Esophagus squamous epithelium (tissue), 5 donors: ENCODE measurements at regions not wholly inside any gene's neighbourhood (a gene's known extent, or its start where the extent isn't known, plus 50 kb on each side); places are given as distances from the start of the nearest gene placed in this dataset.

Source experiments
- DNase-seq: peaks from one replicate; lab custom pipeline; 2025; lab: John Stamatoyannopoulos, UW
- H3K27ac ChIP-seq, 4 donors: fragments of 200-600 bp; sonication (generic); one replicate each; pipeline ENCODE4 v1.5.1; 2016 to 2019; ENCODE audit warnings: mild to moderate bottlenecking in 1 of 4
- H3K27me3 ChIP-seq, 4 donors: fragments of 200-600 bp; sonication (generic); 1 replicate in 3 of 4; 2 replicates in 1 of 4; pipeline versions ENCODE4 v1.5.1 to v1.6.0; 2017 to 2021; ENCODE audit warnings: antibody characterized with exemption in 1 of 4
- H3K36me3 ChIP-seq, 3 donors: fragments of 200-600 bp; sonication (generic); one replicate each; pipeline ENCODE4 v1.5.1; 2016 to 2019
- H3K4me1 ChIP-seq, 3 donors: fragments of 200-600 bp; sonication (generic); one replicate each; pipeline ENCODE4 v1.5.1; 2017 to 2019
- H3K4me3 ChIP-seq, 4 donors: fragments of 200-600 bp; sonication (generic); 1 replicate in 3 of 4; 2 replicates in 1 of 4; pipeline ENCODE4 v1.5.1; 2016 to 2019; ENCODE audit warnings: mild to moderate bottlenecking in 2 of 4, moderate library complexity in 1 of 4
- H3K9me3 ChIP-seq, 3 donors: fragments of 200-600 bp; sonication (generic); one replicate each; pipeline ENCODE4 v1.5.1; 2016 to 2019
- POLR2A ChIP-seq, 4 donors: fragments of 450-650 bp; IDR thresholded peaks; one replicate each; pipeline ENCODE4 v1.6.1; 2017; ENCODE audit warnings: antibody characterized with exemption in 4 of 4, mild to moderate bottlenecking in 4 of 4, moderate library complexity in 3 of 4
- WGBS, 2 donors: methylation state at CpG; one replicate each; pipeline ENCODE4 v1.1.5; 2018; 5-methylcytosine and 5-hydroxymethylcytosine counted together
- intact Hi-C: fragments of 100-400 bp; cut with DNase I; formaldehyde crosslinking; loops from one replicate; pipeline ENCODE4 v1.15.0; 2022
- TF ChIP-seq, protein P1 (sequence below), 6 experiments: fragments of 450-650 bp in 4 of 6; fragments of 200-600 bp in 2 of 6; sonication (generic) in 2 of 6; IDR thresholded peaks; one replicate each; pipeline ENCODE4 v1.5.1; 2016 to 2019; ENCODE audit warnings: antibody characterized with exemption in 6 of 6, mild to moderate bottlenecking in 4 of 6, moderate library complexity in 4 of 6
- donor health status: DM: yes; HTN: yes; CAD: no.

DNA sequence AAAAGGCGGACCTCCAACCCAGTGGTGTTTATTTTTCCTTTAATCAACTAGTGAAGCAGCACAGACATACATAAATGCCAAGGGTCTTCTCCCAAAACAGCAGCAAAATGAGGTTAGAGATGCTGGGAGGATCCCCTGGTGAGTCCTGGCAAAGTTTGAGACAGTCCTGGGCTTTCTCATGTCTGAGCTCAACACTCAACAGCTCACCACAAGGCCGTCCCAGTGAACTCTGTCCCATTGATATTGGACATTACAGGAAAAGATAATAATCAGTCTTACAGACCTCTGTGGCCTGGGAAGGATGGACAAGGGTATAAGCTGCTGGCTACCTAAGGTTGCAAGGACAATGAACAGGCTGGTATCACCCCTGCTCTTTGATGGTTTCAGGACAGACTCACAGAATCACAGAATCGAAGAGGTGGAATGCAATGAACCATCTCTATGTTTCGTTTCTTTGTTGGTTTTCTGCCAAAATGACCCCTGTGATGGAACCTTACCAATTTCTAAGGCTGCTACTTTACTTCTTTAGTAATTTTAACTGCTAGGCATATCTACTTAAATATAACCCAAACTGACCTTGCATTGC lies 551.8 kb downstream of the RAB28 start:
- TF ChIP-seq POLR2A (IDR thresholded peaks at IDR 0.05): no peak
- TF ChIP-seq, protein P1, sequence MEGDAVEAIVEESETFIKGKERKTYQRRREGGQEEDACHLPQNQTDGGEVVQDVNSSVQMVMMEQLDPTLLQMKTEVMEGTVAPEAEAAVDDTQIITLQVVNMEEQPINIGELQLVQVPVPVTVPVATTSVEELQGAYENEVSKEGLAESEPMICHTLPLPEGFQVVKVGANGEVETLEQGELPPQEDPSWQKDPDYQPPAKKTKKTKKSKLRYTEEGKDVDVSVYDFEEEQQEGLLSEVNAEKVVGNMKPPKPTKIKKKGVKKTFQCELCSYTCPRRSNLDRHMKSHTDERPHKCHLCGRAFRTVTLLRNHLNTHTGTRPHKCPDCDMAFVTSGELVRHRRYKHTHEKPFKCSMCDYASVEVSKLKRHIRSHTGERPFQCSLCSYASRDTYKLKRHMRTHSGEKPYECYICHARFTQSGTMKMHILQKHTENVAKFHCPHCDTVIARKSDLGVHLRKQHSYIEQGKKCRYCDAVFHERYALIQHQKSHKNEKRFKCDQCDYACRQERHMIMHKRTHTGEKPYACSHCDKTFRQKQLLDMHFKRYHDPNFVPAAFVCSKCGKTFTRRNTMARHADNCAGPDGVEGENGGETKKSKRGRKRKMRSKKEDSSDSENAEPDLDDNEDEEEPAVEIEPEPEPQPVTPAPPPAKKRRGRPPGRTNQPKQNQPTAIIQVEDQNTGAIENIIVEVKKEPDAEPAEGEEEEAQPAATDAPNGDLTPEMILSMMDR (IDR thresholded peaks at IDR 0.05): no peak
- no peak overlapping the region for H3K4me3 ChIP-seq
- WGBS, 2 donors: 64 to 70% methylated on average over 2 to 4 of the region's 4 CpGs

DNA sequence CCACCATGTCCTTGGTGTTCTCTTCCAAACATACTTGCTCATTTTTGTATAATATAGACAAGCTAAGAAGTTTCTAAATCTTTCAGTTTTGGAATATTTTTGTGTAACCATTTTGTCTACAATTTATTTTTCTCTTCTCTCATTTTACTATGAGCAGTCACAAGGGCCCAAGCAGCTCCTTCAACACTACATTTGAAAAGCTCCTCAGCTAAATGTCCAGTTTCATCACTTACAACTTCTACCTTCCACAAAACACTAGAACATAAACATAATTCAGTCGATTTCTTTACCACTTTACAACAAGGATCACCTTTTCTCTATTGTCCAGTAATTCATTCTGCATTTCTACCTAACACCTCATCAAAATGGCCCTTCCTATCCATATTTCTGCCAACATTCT lies 554.4 kb downstream of the RAB28 start:
- no peak for DNase-seq
- no peak overlapping the region for H3K4me3 ChIP-seq
- no peaks in the 10 kb centered on the region for H3K27me3 ChIP-seq
- WGBS, 2 donors: 66 to 67% methylated on average over 1 of the region's 1 CpG
- intact Hi-C loops: no loop called here
- no peaks in the 10 kb centered on the region for H3K4me1 ChIP-seq
- no peaks in the 10 kb centered on the region for H3K36me3 ChIP-seq
- no peak overlapping the region for H3K27ac ChIP-seq
- TF ChIP-seq, protein P1 (IDR thresholded peaks at IDR 0.05): no peak
- H3K9me3 ChIP-seq: no peaks in the 10 kb centered on the region

More for the DNA sequence above, 551.8 kb downstream of the RAB28 start:
- H3K9me3 ChIP-seq: no peaks in the 10 kb centered on the region
- intact Hi-C loops: no loop called here
- H3K27me3 ChIP-seq: no peaks in the 10 kb centered on the region
- DNase-seq: no peak
- no peaks in the 10 kb centered on the region for H3K4me1 ChIP-seq
- no peaks in the 10 kb centered on the region for H3K36me3 ChIP-seq
- H3K27ac ChIP-seq: no peak overlapping the region

DNA sequence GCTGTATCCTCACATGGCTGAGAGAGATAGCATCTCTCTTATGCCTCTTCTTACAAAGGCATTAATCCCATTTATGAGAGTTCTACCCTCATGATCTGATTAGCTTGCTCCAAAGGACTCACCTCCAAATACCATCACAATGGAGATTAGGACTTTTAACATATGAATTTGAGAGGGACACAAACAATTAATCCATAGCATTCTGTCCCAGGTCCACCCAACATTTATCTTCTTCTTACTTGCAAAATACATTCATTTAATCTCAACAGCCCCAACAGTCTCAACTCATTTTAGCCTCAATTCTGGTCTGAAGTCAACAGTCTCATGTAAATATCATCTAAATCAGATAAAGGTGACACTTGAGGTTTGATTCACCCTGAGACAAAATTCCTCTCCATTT lies 555.4 kb downstream of the RAB28 start:
- Histone ChIP-seq H3K36me3 (no peaks in the 10 kb centered on the region), H3K27ac (no peak overlapping the region), H3K4me1 (no peaks in the 10 kb centered on the region), H3K4me3 (no peak overlapping the region), H3K27me3 (no peaks in the 10 kb centered on the region), H3K9me3 (no peaks in the 10 kb centered on the region)
- no peak for DNase-seq
- intact Hi-C loops: no loop called here
- TF ChIP-seq, protein P1 (IDR thresholded peaks at IDR 0.05): no peak
- TF ChIP-seq POLR2A (IDR thresholded peaks at IDR 0.05): no peak

DNA sequence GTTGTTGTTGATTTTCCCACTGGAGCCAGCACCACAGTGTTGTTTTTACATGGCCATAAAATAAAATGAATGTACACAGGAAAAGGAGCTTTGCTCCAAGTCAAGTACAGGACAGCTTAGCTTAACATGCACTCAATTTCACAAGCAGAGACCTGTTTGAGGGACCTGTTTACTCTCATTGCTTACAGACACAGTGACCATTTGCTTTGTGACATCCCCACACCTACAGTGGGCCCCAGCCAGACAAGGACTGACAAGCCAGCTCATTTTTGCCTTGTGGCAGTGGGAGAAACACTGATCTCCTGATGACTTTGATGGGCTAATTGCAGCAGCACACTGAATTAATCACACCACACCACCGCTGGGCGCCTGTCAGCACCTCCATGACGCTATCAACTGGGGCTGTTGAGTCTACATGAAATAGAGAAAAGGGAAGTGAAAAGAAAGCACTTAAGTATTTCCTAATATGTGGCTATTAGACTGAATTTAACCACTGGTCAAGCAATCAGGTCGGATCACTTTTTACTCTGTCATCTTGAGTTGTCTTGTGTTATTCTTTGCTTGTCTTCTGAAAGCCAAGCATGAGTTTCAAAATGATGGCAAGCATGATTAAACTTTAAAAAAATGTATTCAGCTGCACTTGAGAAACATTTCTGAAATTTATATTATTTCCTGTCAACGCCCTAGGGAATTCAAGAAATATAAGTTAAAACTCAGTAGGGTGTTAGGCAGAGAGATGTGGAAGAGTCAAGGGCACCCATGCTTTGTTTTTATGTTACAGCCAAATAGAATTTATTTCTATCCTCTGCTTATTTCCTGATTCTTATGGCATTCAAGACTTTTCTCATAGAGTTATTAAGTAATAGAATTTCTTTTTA lies 557.7 kb downstream of the RAB28 start:
- Histone ChIP-seq H3K36me3 (no peaks in the 10 kb centered on the region), H3K4me3 (no peak overlapping the region), H3K4me1 (no peaks in the 10 kb centered on the region), H3K27ac (no peak overlapping the region), H3K27me3 (no peaks in the 10 kb centered on the region), H3K9me3 (no peaks in the 10 kb centered on the region)
- intact Hi-C loops: no loop called here
- no peak for DNase-seq
- no peak for TF ChIP-seq POLR2A (IDR thresholded peaks at IDR 0.05)
- WGBS, 2 donors: 50 to 62% methylated on average over 5 of the region's 5 CpGs

DNA sequence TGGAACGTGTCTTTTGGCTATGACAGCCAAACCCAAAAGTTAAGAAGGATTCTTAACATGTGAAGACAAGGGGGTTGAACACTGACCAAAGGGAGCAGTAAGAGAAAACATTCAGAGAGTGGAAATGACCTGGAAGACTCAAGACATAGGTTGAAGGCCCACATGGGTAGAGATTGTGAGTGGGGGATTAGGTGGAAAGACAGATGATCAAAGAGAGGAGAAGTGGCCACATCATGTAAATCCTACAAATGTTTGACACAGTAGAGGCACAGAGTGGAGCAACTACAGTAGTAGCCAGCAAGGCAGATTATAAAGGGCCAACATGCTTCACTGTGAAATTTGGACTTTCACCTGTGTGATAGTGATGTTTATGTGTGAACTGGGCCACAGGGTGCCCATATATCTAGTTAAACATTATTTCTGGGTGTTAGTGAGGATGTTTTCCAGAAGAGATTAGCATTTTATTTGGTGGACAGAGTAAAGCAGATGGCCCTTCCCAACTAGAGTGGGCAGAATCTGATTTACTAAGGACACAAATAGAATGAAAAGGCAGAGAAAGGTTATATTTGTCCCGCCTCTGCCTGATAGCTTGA lies 559.3 kb downstream of the RAB28 start:
- H3K27me3 ChIP-seq: no peaks in the 10 kb centered on the region
- no peak overlapping the region for H3K4me3 ChIP-seq
- H3K27ac ChIP-seq: no peak overlapping the region
- H3K4me1 ChIP-seq: no peaks in the 10 kb centered on the region
- no peaks in the 10 kb centered on the region for H3K36me3 ChIP-seq
- no peak for TF ChIP-seq POLR2A (IDR thresholded peaks at IDR 0.05)
- TF ChIP-seq, protein P1 (IDR thresholded peaks at IDR 0.05): no peak
- H3K9me3 ChIP-seq: no peaks in the 10 kb centered on the region
- DNase-seq: no peak
- intact Hi-C loops: no loop called here
- WGBS, 2 donors: 67 to 87% methylated on average over 2 of the region's 2 CpGs
